HCT116 (cell line): ENCODE measurements at regions not wholly inside any gene's neighbourhood (a gene's known extent, or its start where the extent isn't known, plus 50 kb on each side); places are given as distances from the start of the nearest gene placed in this dataset.

Source experiments
- ATAC-seq: fragments of 200-7000 bp; cut with Tn5 transposase; 2 replicates; pipeline ENCODE4 v1.9.1; 2020; ENCODE audit warnings: mild to moderate bottlenecking, moderate library complexity
- BruUV-seq: library from RNA; stranded (reverse); fragments of 400-500 nt; replicated peaks from 2 replicates; lab custom pipeline; 2021; lab: Mats Ljungman, UMichigan
- CTCF ChIA-PET: fragments of 300-600 bp; sonication (Branson Sonifier 250); formaldehyde crosslinking; loops from one replicate; lab custom pipeline; 2021; ENCODE audit warnings: antibody characterized with exemption; lab: Charles Lee
- POLR2A ChIA-PET: fragments of 300-600, 350-600 bp; sonication (Branson Sonifier 250); formaldehyde crosslinking; loops from one replicate; lab custom pipeline; 2021; ENCODE audit warnings: antibody characterized with exemption; lab: Charles Lee
- RAD21 ChIA-PET, 2 experiments: fragments of 300-600 bp; sonication (Branson Sonifier 250); formaldehyde crosslinking; loops; one replicate each; lab custom pipeline; 2023; ENCODE audit warnings: low total read pairs in 2 of 2; ENCODE audit not compliant: uncharacterized antibody in 2 of 2, unreplicated experiment in 2 of 2, low non-redundant PET in 1 of 2; lab: Charles Lee
- DNase-seq: peaks from one replicate; pipeline ENCODE4 v3.0.0-alpha.2; 2010; ENCODE audit warnings: low read depth, low spot score
- H2AFZ ChIP-seq: fragments of 200-600 bp; shearing (Covaris generic), sonication (generic); 2 replicates; pipeline ENCODE4 v1.6.1; 2017; ENCODE audit warnings: low read depth, mixed run types, mixed read lengths, antibody characterized with exemption, low read length; ENCODE audit not compliant: poor library complexity, severe bottlenecking
- H3K27ac ChIP-seq: 2 replicates; pipeline ENCODE4 v1.5.1; 2012; ENCODE audit warnings: low read depth, low read length
- H3K27me3 ChIP-seq: fragments of 200-600 bp; sonication (generic); 2 replicates; pipeline ENCODE4 v1.6.1; 2016; ENCODE audit warnings: mixed run types, low read length, mixed read lengths; ENCODE audit not compliant: insufficient read depth
- H3K36me3 ChIP-seq, 2 experiments: fragments of 200-500 bp in 1 of 2; fragments of 200-600 bp in 1 of 2; sonication (Bioruptor generic) in 1 of 2; sonication (generic) in 1 of 2; 2 replicates each; pipeline versions ENCODE4 v1.5.1 to v1.6.1; 2014 to 2016; ENCODE audit warnings: low read length in 2 of 2, inconsistent platforms in 1 of 2, mixed read lengths in 1 of 2, mixed run types in 1 of 2; ENCODE audit not compliant: insufficient read depth in 2 of 2, control insufficient read depth in 1 of 2
- H3K4me1 ChIP-seq, 2 experiments: fragments of 200-600 bp in 1 of 2; sonication (generic) in 1 of 2; 2 replicates each; pipeline versions ENCODE4 v1.5.1 to v1.6.1; 2012 to 2017; ENCODE audit warnings: low read length in 2 of 2, inconsistent platforms in 1 of 2, mild to moderate bottlenecking in 1 of 2, mixed read lengths in 1 of 2, mixed run types in 1 of 2, moderate library complexity in 1 of 2; ENCODE audit not compliant: insufficient read depth in 2 of 2, control insufficient read depth in 1 of 2
- H3K4me2 ChIP-seq: fragments of 200-600 bp; sonication (generic); 2 replicates; pipeline ENCODE4 v1.6.1; 2017; ENCODE audit warnings: mixed run types, low read length, mixed read lengths
- H3K4me3 ChIP-seq, 2 experiments: fragments of 200-600 bp in 1 of 2; sonication (generic) in 1 of 2; replicated peaks in 1 of 2; 2 replicates each; pipeline ENCODE4 v1.5.1; 2011 to 2016; ENCODE audit warnings: low read length in 2 of 2, control low read depth in 1 of 2, low read depth in 1 of 2, mild to moderate bottlenecking in 1 of 2, mixed read lengths in 1 of 2, mixed run types in 1 of 2
- H3K79me2 ChIP-seq: fragments of 200-600 bp; sonication (generic); 2 replicates; pipeline ENCODE4 v1.6.1; 2017; ENCODE audit warnings: mild to moderate bottlenecking, mixed run types, low read length, moderate library complexity, mixed read lengths; ENCODE audit not compliant: insufficient read depth
- H3K9ac ChIP-seq: fragments of 200-600 bp; sonication (generic); 2 replicates; pipeline ENCODE4 v1.6.1; 2016; ENCODE audit warnings: low read length, mixed read lengths
- H3K9me2 ChIP-seq: fragments of 200-600 bp; sonication (generic), shearing (Covaris generic); 2 replicates; pipeline ENCODE4 v1.6.1; 2017; ENCODE audit warnings: mixed run types, mild to moderate bottlenecking, moderate library complexity; ENCODE audit not compliant: insufficient read depth
- H3K9me3 ChIP-seq, 2 experiments: fragments of 200-500 bp in 1 of 2; fragments of 200-600 bp in 1 of 2; sonication (Bioruptor generic) in 1 of 2; sonication (generic) in 1 of 2; 2 replicates each; pipeline ENCODE4 v1.6.1; 2014 to 2017; ENCODE audit warnings: low read length in 2 of 2, mixed read lengths in 2 of 2, inconsistent platforms in 1 of 2, low read depth in 1 of 2, mild to moderate bottlenecking in 1 of 2, mixed run types in 1 of 2, moderate library complexity in 1 of 2; ENCODE audit not compliant: control insufficient read depth in 1 of 2, insufficient read depth in 1 of 2
- H4K20me1 ChIP-seq: fragments of 200-600 bp; sonication (generic), shearing (Covaris generic); 2 replicates; pipeline ENCODE4 v1.6.1; 2017; ENCODE audit warnings: mixed run types, mild to moderate bottlenecking, moderate library complexity; ENCODE audit not compliant: insufficient read depth
- ATF3 ChIP-seq: IDR thresholded peaks from 2 replicates; pipeline ENCODE4 v1.6.1; 2012
- CBX3 ChIP-seq: IDR thresholded peaks from 2 replicates; pipeline ENCODE4 v1.6.1; 2012; ENCODE audit warnings: low read depth
- EGR1 ChIP-seq: IDR thresholded peaks from 2 replicates; pipeline ENCODE4 v1.6.1; 2012; ENCODE audit warnings: low read depth
- ELF1 ChIP-seq: IDR thresholded peaks from 2 replicates; pipeline ENCODE4 v1.6.1; 2012; ENCODE audit warnings: low read depth, borderline replicate concordance
- FOSL1 ChIP-seq: IDR thresholded peaks from 2 replicates; pipeline ENCODE4 v1.6.1; 2012; ENCODE audit warnings: low read depth
- JUND ChIP-seq: IDR thresholded peaks from 2 replicates; pipeline ENCODE4 v1.6.1; 2012
- MAX ChIP-seq: IDR thresholded peaks from 2 replicates; pipeline ENCODE4 v1.6.1; 2012
- POLR2A ChIP-seq: IDR thresholded peaks from 2 replicates; pipeline ENCODE4 v1.7.0; 2011; ENCODE audit warnings: borderline replicate concordance; ENCODE audit not compliant: insufficient read depth, insufficient read length; ENCODE audit errors: extremely low read depth
- POLR2AphosphoS5 ChIP-seq: IDR thresholded peaks from 2 replicates; pipeline ENCODE4 v1.6.1; 2011; ENCODE audit warnings: mild to moderate bottlenecking, low read depth, low read length, moderate library complexity
- SIN3A ChIP-seq: IDR thresholded peaks from 2 replicates; pipeline ENCODE4 v1.6.1; 2012; ENCODE audit warnings: low read depth
- SRF ChIP-seq: IDR thresholded peaks from 2 replicates; pipeline ENCODE4 v1.6.1; 2012; ENCODE audit warnings: low read depth
- TCF7L2 ChIP-seq: IDR thresholded peaks from 2 replicates; pipeline ENCODE4 v1.7.0; 2011; ENCODE audit warnings: borderline replicate concordance, inconsistent platforms; ENCODE audit not compliant: insufficient read depth, insufficient read length; ENCODE audit errors: extremely low read depth
- YY1 ChIP-seq: IDR thresholded peaks from 2 replicates; pipeline ENCODE4 v1.6.1; 2011; ENCODE audit warnings: low read length, low read depth, moderate library complexity, mild to moderate bottlenecking; ENCODE audit not compliant: insufficient replicate concordance; ENCODE audit errors: extremely low read depth
- ZBTB33 ChIP-seq: IDR thresholded peaks from 2 replicates; pipeline ENCODE4 v1.6.1; 2011; ENCODE audit warnings: mild to moderate bottlenecking, low read length, moderate library complexity; ENCODE audit not compliant: insufficient replicate concordance; ENCODE audit errors: extremely low read depth
- intact Hi-C: fragments of 100-400 bp; cut with micrococcal nuclease; formaldehyde crosslinking; loops from 2 replicates; pipeline ENCODE4 v1.10.0; 2022

- DNase-seq (no peak), ATAC-seq (no peak)
- Histone ChIP-seq H3K9me3 (peaks cover 10 to 14% of the 10 kb centered on the region in 2 experiments; a peak in 2 of 4 replicates), H2AFZ (no peak overlapping the region), H3K9me2 (no peaks in the 10 kb centered on the region), H3K9ac (no peak overlapping the region), H3K27ac (no peak overlapping the region), H3K36me3 (no peaks in the 10 kb centered on the region), H3K4me2 (no peak overlapping the region), H3K4me1 (no peaks in the 10 kb centered on the region), H3K79me2 (no peaks in the 10 kb centered on the region), H3K27me3 (no peaks in the 10 kb centered on the region), H3K4me3 (no peak overlapping the region), H4K20me1 (no peaks in the 10 kb centered on the region)
- POLR2A ChIA-PET, result no interaction called here
- CTCF ChIA-PET, result no interaction called here
- TF ChIP-seq YY1 (no peak), EGR1 (no peak), ELF1 (no peak), SRF (no peak), FOSL1 (no peak), MAX (no peak), POLR2A (no peak), CBX3 (no peak), TCF7L2 (no peak), ZBTB33 (no peak), SIN3A (no peak), ATF3 (no peak), POLR2AphosphoS5 (no peak), JUND (no peak)
- intact Hi-C loops, result no loop called here
- RAD21 ChIA-PET, result no interaction called here
- BruUV-seq, result no TSS peak
These were observed 885.6 kb upstream of the ZNF722 start for GRCh38 chr7:63112764-63113712.
